ENCODE measurements at regions not wholly inside any gene's neighbourhood (a gene's known extent, or its start where the extent isn't known, plus 50 kb on each side); places are given as distances from the start of the nearest gene placed in this dataset.

DNA sequence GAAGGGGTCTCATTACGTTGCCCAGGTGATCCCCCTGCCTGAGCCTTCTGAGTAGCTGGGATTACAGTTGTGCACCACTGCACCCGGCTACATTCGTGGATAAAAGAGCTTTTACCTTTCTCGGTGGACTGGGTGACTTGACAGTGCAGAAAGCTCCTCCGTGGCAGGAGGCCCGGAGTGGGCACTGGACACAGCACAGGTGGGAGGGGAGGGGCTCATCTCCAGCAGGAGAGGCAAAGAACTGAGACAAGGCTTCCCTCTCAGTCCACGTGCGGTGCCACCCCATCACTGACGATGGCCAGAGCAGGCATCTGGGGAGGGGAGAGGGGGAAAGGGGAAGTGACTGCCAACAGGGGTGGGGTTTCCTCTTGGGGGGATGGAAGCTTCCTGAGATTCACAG is 118.4 kb downstream of the SHANK2 start:
- Histone ChIP-seq H3K4me1 (no peaks in the 10 kb centered on the region), H3K4me3 (no peak overlapping the region), H3K27ac (no peak overlapping the region), H3K9me3 (no peaks in the 10 kb centered on the region), H3K4me2 (no peak overlapping the region)
- DNase-seq (ENCODE audit: low read depth in 1 of 2, low spot score in 1 of 2) = no peak
- ATAC-seq = no peak
- no peak for TF ChIP-seq RNF2 (IDR thresholded peaks at IDR 0.05; ENCODE audit: borderline replicate concordance, low read depth)
- TF ChIP-seq POLR2AphosphoS2 (conservative IDR thresholded peaks at IDR 0.05; ENCODE audit: low read length) = no peak
- no peak for TF ChIP-seq NFE2L2 (conservative IDR thresholded peaks at IDR 0.05; ENCODE audit: low read length)
- no peak for TF ChIP-seq HOXB5 (CRISPR knock-in tag; IDR thresholded peaks at IDR 0.05)
- FAIRE-seq = no peak
- ChIA-PET CTCF (no interaction called here), POLR2A (no interaction called here)
- 97% methylated on average over 8 of the region's 9 CpGs for WGBS (ENCODE audit: missing lambda C conversion rate)

DNA sequence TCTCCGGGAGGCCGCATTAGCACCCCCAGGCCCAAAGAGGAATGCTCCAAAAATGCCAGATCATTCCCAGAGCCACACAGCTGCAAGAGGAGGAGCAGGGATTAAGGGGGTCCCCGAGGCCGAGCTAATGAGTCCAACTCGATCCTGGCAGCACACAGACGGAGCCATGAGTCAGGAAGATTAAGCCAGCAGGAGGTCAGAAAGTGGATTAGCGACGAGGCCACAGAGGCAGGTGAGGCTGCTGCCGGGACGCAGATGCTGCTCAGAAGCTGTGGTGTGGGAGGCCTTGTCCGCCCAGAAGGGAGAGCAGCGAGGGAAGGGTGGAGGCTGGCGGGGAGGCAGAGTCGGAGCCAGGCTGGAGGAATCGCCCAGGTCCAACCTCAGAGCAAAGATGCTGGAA is 120.5 kb downstream of the SHANK2 start:
- no peak for FAIRE-seq
- WGBS (ENCODE audit: missing lambda C conversion rate) = 87% methylated on average over 15 of the region's 15 CpGs
- DNase-seq (ENCODE audit: low read depth in 1 of 2, low spot score in 1 of 2) = no peak
- Histone ChIP-seq H3K4me3 (no peak overlapping the region), H3K4me2 (no peak overlapping the region), H3K4me1 (no peaks in the 10 kb centered on the region), H3K27ac (no peak overlapping the region), H3K9me3 (no peaks in the 10 kb centered on the region)
- CTCF ChIA-PET = no interaction called here
- ATAC-seq = no peak
- TF ChIP-seq, protein P1, sequence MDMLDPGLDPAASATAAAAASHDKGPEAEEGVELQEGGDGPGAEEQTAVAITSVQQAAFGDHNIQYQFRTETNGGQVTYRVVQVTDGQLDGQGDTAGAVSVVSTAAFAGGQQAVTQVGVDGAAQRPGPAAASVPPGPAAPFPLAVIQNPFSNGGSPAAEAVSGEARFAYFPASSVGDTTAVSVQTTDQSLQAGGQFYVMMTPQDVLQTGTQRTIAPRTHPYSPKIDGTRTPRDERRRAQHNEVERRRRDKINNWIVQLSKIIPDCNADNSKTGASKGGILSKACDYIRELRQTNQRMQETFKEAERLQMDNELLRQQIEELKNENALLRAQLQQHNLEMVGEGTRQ (IDR thresholded peaks at IDR 0.05) = no peak
- TF ChIP-seq ZC3H11A (IDR thresholded peaks at IDR 0.05) (no peak), NFE2L2 (conservative IDR thresholded peaks at IDR 0.05; ENCODE audit: low read length) (no peak), RNF2 (IDR thresholded peaks at IDR 0.05; ENCODE audit: borderline replicate concordance, low read depth) (no peak)
- TF ChIP-seq, protein P2, sequence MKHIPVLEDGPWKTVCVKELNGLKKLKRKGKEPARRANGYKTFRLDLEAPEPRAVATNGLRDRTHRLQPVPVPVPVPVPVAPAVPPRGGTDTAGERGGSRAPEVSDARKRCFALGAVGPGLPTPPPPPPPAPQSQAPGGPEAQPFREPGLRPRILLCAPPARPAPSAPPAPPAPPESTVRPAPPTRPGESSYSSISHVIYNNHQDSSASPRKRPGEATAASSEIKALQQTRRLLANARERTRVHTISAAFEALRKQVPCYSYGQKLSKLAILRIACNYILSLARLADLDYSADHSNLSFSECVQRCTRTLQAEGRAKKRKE (CRISPR knock-in tag; IDR thresholded peaks at IDR 0.05; ENCODE audit: low read depth) = no peak
- TF ChIP-seq, protein P3, sequence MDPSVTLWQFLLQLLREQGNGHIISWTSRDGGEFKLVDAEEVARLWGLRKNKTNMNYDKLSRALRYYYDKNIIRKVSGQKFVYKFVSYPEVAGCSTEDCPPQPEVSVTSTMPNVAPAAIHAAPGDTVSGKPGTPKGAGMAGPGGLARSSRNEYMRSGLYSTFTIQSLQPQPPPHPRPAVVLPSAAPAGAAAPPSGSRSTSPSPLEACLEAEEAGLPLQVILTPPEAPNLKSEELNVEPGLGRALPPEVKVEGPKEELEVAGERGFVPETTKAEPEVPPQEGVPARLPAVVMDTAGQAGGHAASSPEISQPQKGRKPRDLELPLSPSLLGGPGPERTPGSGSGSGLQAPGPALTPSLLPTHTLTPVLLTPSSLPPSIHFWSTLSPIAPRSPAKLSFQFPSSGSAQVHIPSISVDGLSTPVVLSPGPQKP (IDR thresholded peaks at IDR 0.05; ENCODE audit: low read depth, low read length) = no peak
- TF ChIP-seq, protein P4, sequence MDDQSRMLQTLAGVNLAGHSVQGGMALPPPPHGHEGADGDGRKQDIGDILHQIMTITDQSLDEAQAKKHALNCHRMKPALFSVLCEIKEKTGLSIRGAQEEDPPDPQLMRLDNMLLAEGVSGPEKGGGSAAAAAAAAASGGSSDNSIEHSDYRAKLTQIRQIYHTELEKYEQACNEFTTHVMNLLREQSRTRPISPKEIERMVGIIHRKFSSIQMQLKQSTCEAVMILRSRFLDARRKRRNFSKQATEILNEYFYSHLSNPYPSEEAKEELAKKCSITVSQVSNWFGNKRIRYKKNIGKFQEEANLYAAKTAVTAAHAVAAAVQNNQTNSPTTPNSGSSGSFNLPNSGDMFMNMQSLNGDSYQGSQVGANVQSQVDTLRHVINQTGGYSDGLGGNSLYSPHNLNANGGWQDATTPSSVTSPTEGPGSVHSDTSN (IDR thresholded peaks at IDR 0.05) = no peak
- TF ChIP-seq, protein P5, sequence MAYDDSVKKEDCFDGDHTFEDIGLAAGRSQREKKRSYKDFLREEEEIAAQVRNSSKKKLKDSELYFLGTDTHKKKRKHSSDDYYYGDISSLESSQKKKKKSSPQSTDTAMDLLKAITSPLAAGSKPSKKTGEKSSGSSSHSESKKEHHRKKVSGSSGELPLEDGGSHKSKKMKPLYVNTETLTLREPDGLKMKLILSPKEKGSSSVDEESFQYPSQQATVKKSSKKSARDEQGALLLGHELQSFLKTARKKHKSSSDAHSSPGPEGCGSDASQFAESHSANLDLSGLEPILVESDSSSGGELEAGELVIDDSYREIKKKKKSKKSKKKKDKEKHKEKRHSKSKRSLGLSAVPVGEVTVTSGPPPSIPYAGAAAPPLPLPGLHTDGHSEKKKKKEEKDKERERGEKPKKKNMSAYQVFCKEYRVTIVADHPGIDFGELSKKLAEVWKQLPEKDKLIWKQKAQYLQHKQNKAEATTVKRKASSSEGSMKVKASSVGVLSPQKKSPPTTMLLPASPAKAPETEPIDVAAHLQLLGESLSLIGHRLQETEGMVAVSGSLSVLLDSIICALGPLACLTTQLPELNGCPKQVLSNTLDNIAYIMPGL (CRISPR knock-in tag; IDR thresholded peaks at IDR 0.05; ENCODE audit: borderline replicate concordance) = no peak
- POLR2A ChIA-PET = no interaction called here

DNA sequence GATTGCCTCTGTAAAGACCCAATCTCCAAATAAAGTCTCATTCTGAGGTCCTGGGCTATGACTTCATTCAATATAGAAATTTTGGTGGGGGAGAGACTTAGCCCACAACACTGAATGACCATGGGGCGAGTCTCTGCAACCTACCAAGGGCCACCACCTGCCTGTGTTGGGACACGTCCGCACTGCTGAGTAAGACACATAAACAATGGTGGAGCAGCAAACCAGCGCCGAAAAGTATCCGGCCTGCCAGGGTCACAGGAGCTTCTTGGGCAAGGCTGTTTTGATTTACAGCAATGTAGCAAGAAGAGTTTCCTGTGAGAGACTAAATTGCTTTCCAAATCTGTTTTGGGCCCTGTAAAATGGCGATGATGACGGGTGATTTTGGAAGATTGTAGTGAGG is 122.3 kb downstream of the SHANK2 start:
- WGBS (ENCODE audit: missing lambda C conversion rate) = 98% methylated on average over 8 of the region's 8 CpGs
- Histone ChIP-seq H3K9me3 (no peaks in the 10 kb centered on the region), H3K4me2 (no peak overlapping the region), H3K4me1 (no peaks in the 10 kb centered on the region), H3K27ac (no peak overlapping the region), H3K4me3 (no peak overlapping the region)
- TF ChIP-seq EHF (CRISPR knock-in tag; IDR thresholded peaks at IDR 0.05) = no peak
- ChIA-PET POLR2A (no interaction called here), CTCF (interaction anchor here (2.2 kb wide), 1 partner anchor 10 kb away, joined by 9 read pairs; no protein-coding TSS in a partner anchor)
- ATAC-seq (no peak), DNase-seq (ENCODE audit: low read depth in 1 of 2, low spot score in 1 of 2) (no peak), FAIRE-seq (no peak)

DNA sequence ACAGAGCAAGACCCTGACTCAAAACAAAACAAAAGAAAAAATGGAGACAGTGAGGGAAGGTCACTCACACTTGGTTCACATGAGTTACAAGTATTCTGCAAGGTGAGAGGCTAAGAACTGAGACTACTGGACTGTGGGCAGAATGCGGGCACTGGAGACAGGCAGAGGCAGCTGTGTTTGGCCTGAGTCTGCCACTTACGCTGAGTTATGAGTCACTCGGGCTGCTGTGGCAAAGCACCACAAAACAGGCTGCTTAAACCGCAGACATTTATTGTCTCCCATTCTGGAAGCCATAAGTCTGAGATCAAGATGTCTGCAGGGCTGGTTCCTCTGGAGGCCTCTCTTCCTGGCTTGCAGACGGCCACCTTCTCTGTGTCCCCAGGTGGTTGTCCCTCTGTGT is 122.8 kb downstream of the SHANK2 start:
- ChIA-PET POLR2A (no interaction called here), CTCF (interaction anchor here (2.2 kb wide), 1 partner anchor 9 kb away, joined by 9 read pairs; no protein-coding TSS in a partner anchor)
- 87% methylated on average over 5 of the region's 5 CpGs for WGBS (ENCODE audit: missing lambda C conversion rate)
- Histone ChIP-seq H3K9me3 (no peaks in the 10 kb centered on the region), H3K4me1 (no peaks in the 10 kb centered on the region), H3K4me2 (no peak overlapping the region), H3K4me3 (no peak overlapping the region), H3K27ac (no peak overlapping the region)
- ATAC-seq (no peak), DNase-seq (ENCODE audit: low read depth in 1 of 2, low spot score in 1 of 2) (no peak), FAIRE-seq (no peak)
- TF ChIP-seq CBX8 (IDR thresholded peaks at IDR 0.05) = no peak
- TF ChIP-seq MAZ (IDR thresholded peaks at IDR 0.05; ENCODE audit: borderline replicate concordance, low read depth, low read length) = no peak
- TF ChIP-seq ZSCAN20 (CRISPR knock-in tag; IDR thresholded peaks at IDR 0.05) = no peak
- TF ChIP-seq ZNF302 (CRISPR knock-in tag; IDR thresholded peaks at IDR 0.05) = no peak
- TF ChIP-seq RFX5 (IDR thresholded peaks at IDR 0.05) = no peak
- no peak for TF ChIP-seq TFCP2L1 (CRISPR knock-in tag; IDR thresholded peaks at IDR 0.05)
- no peak for TF ChIP-seq GATA3 (IDR thresholded peaks at IDR 0.05; ENCODE audit: borderline replicate concordance)
- no peak for TF ChIP-seq ZFP36 (IDR thresholded peaks at IDR 0.05; ENCODE audit: borderline replicate concordance, partially characterized antibody)
- no peak for TF ChIP-seq CEBPB (IDR thresholded peaks at IDR 0.05)
- TF ChIP-seq TP53 (CRISPR knock-in tag; IDR thresholded peaks at IDR 0.05) = no peak
- no peak for TF ChIP-seq ZC3H11A (IDR thresholded peaks at IDR 0.05)
- no peak for TF ChIP-seq RNF2 (IDR thresholded peaks at IDR 0.05; ENCODE audit: borderline replicate concordance, low read depth)
- TF ChIP-seq POLR2AphosphoS2 (conservative IDR thresholded peaks at IDR 0.05; ENCODE audit: low read length) = no peak
- TF ChIP-seq, protein P6, sequence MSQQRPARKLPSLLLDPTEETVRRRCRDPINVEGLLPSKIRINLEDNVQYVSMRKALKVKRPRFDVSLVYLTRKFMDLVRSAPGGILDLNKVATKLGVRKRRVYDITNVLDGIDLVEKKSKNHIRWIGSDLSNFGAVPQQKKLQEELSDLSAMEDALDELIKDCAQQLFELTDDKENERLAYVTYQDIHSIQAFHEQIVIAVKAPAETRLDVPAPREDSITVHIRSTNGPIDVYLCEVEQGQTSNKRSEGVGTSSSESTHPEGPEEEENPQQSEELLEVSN (IDR thresholded peaks at IDR 0.05; ENCODE audit: borderline replicate concordance, low read depth) = no peak
- no peak for TF ChIP-seq SREBF2 (IDR thresholded peaks at IDR 0.05)
- TF ChIP-seq FOSB (CRISPR knock-in tag; IDR thresholded peaks at IDR 0.05) = no peak
- no peak for TF ChIP-seq RCOR1 (IDR thresholded peaks at IDR 0.05; ENCODE audit: low read depth, low read length)

All from A549 (cell line).